Endothelial cell of umbilical vein (primary cell): ENCODE measurements at regions not wholly inside any gene's neighbourhood (a gene's known extent, or its start where the extent isn't known, plus 50 kb on each side); places are given as distances from the start of the nearest gene placed in this dataset.

Experiments used
- BruUV-seq: library from RNA; stranded (reverse); fragments of 400-500 nt; replicated peaks from 2 replicates; lab custom pipeline; 2021; lab: Mats Ljungman, UMichigan
- CTCF ChIA-PET: fragments of 300-600, 350-600 bp; sonication (Branson Sonifier 250); formaldehyde crosslinking; loops from one replicate; lab custom pipeline; 2021; ENCODE audit warnings: antibody characterized with exemption, inconsistent platforms; lab: Charles Lee
- POLR2A ChIA-PET: fragments of 300-600, 350-600 bp; sonication (Branson Sonifier 250); formaldehyde crosslinking; loops from one replicate; lab custom pipeline; 2021; ENCODE audit warnings: antibody characterized with exemption, inconsistent platforms; lab: Charles Lee
- DNase-seq: peaks from one replicate; pipeline ENCODE4 v3.0.0-alpha.2; 2011; ENCODE audit warnings: low read depth, low spot score
- FAIRE-seq: peaks from 2 replicates; lab custom pipeline; 2011; peaks lifted over from hg19 to GRCh38; lab: Jason Lieb, UNC
- H2AFZ ChIP-seq: 2 replicates; pipeline ENCODE4 v1.6.0; 2012; ENCODE audit warnings: low read depth, low read length, control low read depth, inconsistent platforms
- H3K27ac ChIP-seq: 2 replicates; pipeline ENCODE4 v1.5.1; 2011; ENCODE audit warnings: low read depth, mild to moderate bottlenecking, control low read depth, low read length, moderate library complexity; ENCODE audit not compliant: insufficient read depth
- H3K27me3 ChIP-seq, 2 experiments: 2 replicates each; pipeline versions ENCODE4 v1.6.0 to v1.6.1; 2011; ENCODE audit warnings: low read length in 2 of 2, mixed read lengths in 1 of 2; ENCODE audit not compliant: control insufficient read depth in 2 of 2, insufficient read depth in 2 of 2
- H3K36me3 ChIP-seq, 2 experiments: 2 replicates in 1 of 2; 3 replicates in 1 of 2; pipeline ENCODE4 v1.5.1; 2011; ENCODE audit warnings: low read length in 2 of 2, mild to moderate bottlenecking in 1 of 2, moderate library complexity in 1 of 2; ENCODE audit not compliant: control insufficient read depth in 2 of 2, insufficient read depth in 2 of 2; ENCODE audit errors: extremely low read depth in 1 of 2
- H3K4me1 ChIP-seq: 3 replicates; pipeline ENCODE4 v1.5.1; 2011; ENCODE audit warnings: mild to moderate bottlenecking, low read length; ENCODE audit not compliant: control insufficient read depth, insufficient read depth; ENCODE audit errors: extremely low read depth
- H3K4me2 ChIP-seq: 2 replicates; pipeline ENCODE4 v1.6.1; 2011; ENCODE audit warnings: low read length, control low read depth, mixed read lengths; ENCODE audit not compliant: insufficient read depth
- H3K4me3 ChIP-seq, 3 experiments: fragments of 200-600 bp in 1 of 3; sonication (generic), shearing (Covaris generic) in 1 of 3; replicated peaks in 1 of 3; 2 replicates each; pipeline ENCODE4 v1.5.1; 2011 to 2016; ENCODE audit warnings: control low read depth in 3 of 3, low read length in 3 of 3, mild to moderate bottlenecking in 2 of 3, inconsistent platforms in 1 of 3, low read depth in 1 of 3, moderate library complexity in 1 of 3; ENCODE audit not compliant: insufficient read depth in 1 of 3
- H3K79me2 ChIP-seq: 2 replicates; pipeline ENCODE4 v1.6.0; 2012; ENCODE audit warnings: low read length, inconsistent platforms; ENCODE audit not compliant: control insufficient read depth, insufficient read depth
- H3K9ac ChIP-seq: replicated peaks from 2 replicates; pipeline ENCODE3; 2011; ENCODE audit warnings: low read length, control low read depth; ENCODE audit not compliant: insufficient read depth; ENCODE audit errors: extremely low read depth
- H3K9me1 ChIP-seq: replicated peaks from 3 replicates; pipeline ENCODE4 v1.6.0; 2011; ENCODE audit warnings: mild to moderate bottlenecking, low read length; ENCODE audit not compliant: control insufficient read depth, insufficient read depth; ENCODE audit errors: extremely low read depth
- H3K9me3 ChIP-seq: replicated peaks from 2 replicates; pipeline ENCODE4 v1.5.1; 2012; ENCODE audit warnings: low read length, inconsistent platforms; ENCODE audit not compliant: control insufficient read depth, insufficient read depth
- H4K20me1 ChIP-seq: replicated peaks from 2 replicates; pipeline ENCODE3; 2011; ENCODE audit warnings: mild to moderate bottlenecking, low read length; ENCODE audit not compliant: control insufficient read depth, insufficient read depth; ENCODE audit errors: extremely low read depth
- EZH2 ChIP-seq: IDR thresholded peaks from 2 replicates; pipeline ENCODE4 v1.6.1; 2012; ENCODE audit warnings: borderline replicate concordance, low read depth, mild to moderate bottlenecking, moderate library complexity, low read length, inconsistent platforms; ENCODE audit not compliant: severe bottlenecking
- FOS ChIP-seq: IDR thresholded peaks from 2 replicates; pipeline ENCODE4 v1.6.1; 2011; ENCODE audit warnings: mild to moderate bottlenecking, low read length, moderate library complexity, borderline replicate concordance; ENCODE audit not compliant: insufficient read depth
- GATA2 ChIP-seq: IDR thresholded peaks from 2 replicates; pipeline ENCODE4 v1.7.0; 2011; ENCODE audit warnings: low read depth, mild to moderate bottlenecking, moderate library complexity, mixed read lengths, low read length; ENCODE audit not compliant: insufficient read length, insufficient read depth
- JUN ChIP-seq: IDR thresholded peaks from 2 replicates; pipeline ENCODE4 v1.6.1; 2011; ENCODE audit warnings: borderline replicate concordance, low read depth; ENCODE audit not compliant: insufficient read length, insufficient read depth
- MYC ChIP-seq: IDR thresholded peaks from one replicate; pipeline ENCODE4 v1.6.1; 2011; ENCODE audit warnings: mild to moderate bottlenecking, low read depth, low read length
- POLR2A ChIP-seq: IDR thresholded peaks from 2 replicates; pipeline ENCODE4 v1.6.1; 2012; ENCODE audit warnings: low read depth, mild to moderate bottlenecking, control low read depth, low read length
- POLR2AphosphoS5 ChIP-seq: IDR thresholded peaks from 2 replicates; pipeline ENCODE4 v1.6.1; 2012; ENCODE audit warnings: low read depth, mild to moderate bottlenecking, control low read depth, low read length, moderate library complexity; ENCODE audit not compliant: insufficient read depth
- dilution Hi-C: fragments of 300-500 bp; cut with MboI; formaldehyde crosslinking; loops from one replicate; pipeline ENCODE4 v1.15.0; 2019; ENCODE audit warnings: low sequenced_read_pairs; ENCODE audit not compliant: extremely low pct_ligation_motif_present
- intact Hi-C: fragments of 100-400 bp; cut with micrococcal nuclease; formaldehyde crosslinking; loops from one replicate; pipeline ENCODE4 v1.10.0; 2022
- TF ChIP-seq, protein P1 (sequence below), 2 donors: IDR thresholded peaks; 1 replicate in 1 of 2; 2 replicates in 1 of 2; pipeline ENCODE4 v1.5.1; 2011; ENCODE audit warnings: low read length in 2 of 2, mild to moderate bottlenecking in 2 of 2, moderate library complexity in 2 of 2, control low read depth in 1 of 2, inconsistent platforms in 1 of 2, low read depth in 1 of 2; ENCODE audit not compliant: insufficient read depth in 1 of 2; ENCODE audit errors: extremely low read depth in 1 of 2
- TF ChIP-seq, protein P2 (sequence below): IDR thresholded peaks from 2 replicates; pipeline ENCODE4 v1.6.1; 2011; ENCODE audit not compliant: insufficient read depth, insufficient read length

DNA sequence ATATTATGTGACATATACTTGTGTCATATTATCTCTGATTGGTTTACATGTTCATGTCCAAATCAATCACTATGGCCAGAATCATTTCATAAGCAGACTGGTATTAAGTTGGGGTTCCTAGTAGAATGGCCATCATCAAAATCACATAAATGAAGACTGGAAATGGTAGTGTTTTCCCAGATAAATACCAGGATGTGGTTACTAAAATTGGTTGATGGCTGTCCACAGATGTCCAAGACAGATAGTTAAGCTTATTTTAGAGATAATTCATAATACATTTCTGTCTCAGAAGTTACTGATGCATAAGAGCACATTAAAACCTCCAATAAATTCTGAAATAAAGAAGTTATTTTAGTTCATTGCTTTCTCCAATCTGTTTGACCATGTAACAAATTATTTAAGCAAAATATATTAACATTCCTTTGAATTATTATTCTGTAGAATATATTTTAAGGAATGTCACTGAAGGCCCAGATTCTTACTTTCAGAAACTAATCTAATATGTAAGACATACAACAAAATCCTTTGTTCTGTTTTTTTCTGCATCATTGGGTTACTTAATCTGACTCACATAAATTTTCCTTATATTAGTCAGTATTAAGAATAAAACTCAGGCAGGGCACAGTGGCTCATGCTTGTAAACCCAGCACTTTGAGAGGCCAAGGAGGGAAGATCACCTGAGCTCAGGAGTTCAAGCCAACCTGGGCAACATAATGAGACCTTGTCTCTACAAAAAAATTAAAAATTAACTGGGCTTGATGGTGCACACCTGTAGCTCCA, 483.9 kb downstream of the PTPRC start:
- dilution Hi-C loops = no loop called here
- Histone ChIP-seq H3K79me2 (no peaks in the 10 kb centered on the region), H3K9ac (no peak overlapping the region), H3K9me1 (no peaks in the 10 kb centered on the region), H3K4me2 (no peak overlapping the region), H3K4me3 (no peak overlapping the region), H4K20me1 (no peaks in the 10 kb centered on the region), H3K27ac (no peak overlapping the region), H3K9me3 (no peaks in the 10 kb centered on the region), H2AFZ (no peak overlapping the region), H3K4me1 (no peaks in the 10 kb centered on the region), H3K36me3 (no peaks in the 10 kb centered on the region), H3K27me3 (no peaks in the 10 kb centered on the region)
- intact Hi-C loops = no loop called here
- TF ChIP-seq EZH2 (no peak), MYC (no peak), GATA2 (no peak), JUN (no peak), POLR2A (no peak), POLR2AphosphoS5 (no peak), FOS (no peak)
- TF ChIP-seq, protein P1, sequence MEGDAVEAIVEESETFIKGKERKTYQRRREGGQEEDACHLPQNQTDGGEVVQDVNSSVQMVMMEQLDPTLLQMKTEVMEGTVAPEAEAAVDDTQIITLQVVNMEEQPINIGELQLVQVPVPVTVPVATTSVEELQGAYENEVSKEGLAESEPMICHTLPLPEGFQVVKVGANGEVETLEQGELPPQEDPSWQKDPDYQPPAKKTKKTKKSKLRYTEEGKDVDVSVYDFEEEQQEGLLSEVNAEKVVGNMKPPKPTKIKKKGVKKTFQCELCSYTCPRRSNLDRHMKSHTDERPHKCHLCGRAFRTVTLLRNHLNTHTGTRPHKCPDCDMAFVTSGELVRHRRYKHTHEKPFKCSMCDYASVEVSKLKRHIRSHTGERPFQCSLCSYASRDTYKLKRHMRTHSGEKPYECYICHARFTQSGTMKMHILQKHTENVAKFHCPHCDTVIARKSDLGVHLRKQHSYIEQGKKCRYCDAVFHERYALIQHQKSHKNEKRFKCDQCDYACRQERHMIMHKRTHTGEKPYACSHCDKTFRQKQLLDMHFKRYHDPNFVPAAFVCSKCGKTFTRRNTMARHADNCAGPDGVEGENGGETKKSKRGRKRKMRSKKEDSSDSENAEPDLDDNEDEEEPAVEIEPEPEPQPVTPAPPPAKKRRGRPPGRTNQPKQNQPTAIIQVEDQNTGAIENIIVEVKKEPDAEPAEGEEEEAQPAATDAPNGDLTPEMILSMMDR (IDR thresholded peaks at IDR 0.05; ENCODE audit: extremely low read depth in 1 of 2, insufficient read depth in 1 of 2, low read depth in 1 of 2, low read length in 2 of 2) = no peak
- TF ChIP-seq, protein P2, sequence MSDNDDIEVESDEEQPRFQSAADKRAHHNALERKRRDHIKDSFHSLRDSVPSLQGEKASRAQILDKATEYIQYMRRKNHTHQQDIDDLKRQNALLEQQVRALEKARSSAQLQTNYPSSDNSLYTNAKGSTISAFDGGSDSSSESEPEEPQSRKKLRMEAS = no peak
- ChIA-PET POLR2A (no interaction called here), CTCF (interaction anchor here (0.8 to 4.4 kb wide), 4 partner anchors 10 to 81 kb away, joined by 3 to 24 read pairs (median 4); no protein-coding TSS in a partner anchor)
- BruUV-seq = no TSS peak
- FAIRE-seq = no peak
- no peak for DNase-seq
